OCI-M2 (cell line): ENCODE measurements at regions not wholly inside any gene's neighbourhood (a gene's known extent, or its start where the extent isn't known, plus 50 kb on each side); places are given as distances from the start of the nearest gene placed in this dataset.

ENCODE experiments used
- DNase-seq: peaks from one replicate; lab custom pipeline; 2025; ENCODE audit not compliant: unreplicated experiment; lab: John Stamatoyannopoulos, UW

- DNase-seq, result no peak
These were observed 79.7 kb upstream of the TRIB2 start for GRCh38 chr2:12636837-12637581.

GRCh38 chr2:12637754-12638153 lies 79.0 kb upstream of the TRIB2 start:
- DNase-seq, result no peak

GRCh38 chr2:12641441-12641840 lies 75.3 kb upstream of the TRIB2 start:
- DNase-seq, result no peak

GRCh38 chr2:12642332-12642731 lies 74.4 kb upstream of the TRIB2 start:
- no peak for DNase-seq

GRCh38 chr2:12642859-12643258 lies 73.9 kb upstream of the TRIB2 start:
- DNase-seq, result no peak

- DNase-seq, result no peak
These were observed 66.9 kb upstream of the TRIB2 start for GRCh38 chr2:12649602-12650400.

GRCh38 chr2:12651641-12652040 lies 65.1 kb upstream of the TRIB2 start:
- no peak for DNase-seq

GRCh38 chr2:12652723-12653122 lies 64.0 kb upstream of the TRIB2 start:
- DNase-seq, result no peak

GRCh38 chr2:12657560-12657959 lies 59.2 kb upstream of the TRIB2 start:
- no peak for DNase-seq

GRCh38 chr2:12658310-12658945 lies 58.3 kb upstream of the TRIB2 start:
- DNase-seq, result no peak

- DNase-seq, result no peak
These were observed 55.2 kb upstream of the TRIB2 start for GRCh38 chr2:12661489-12661888.

GRCh38 chr2:12663306-12664037 lies 53.3 kb upstream of the TRIB2 start:
- no peak for DNase-seq

GRCh38 chr2:12665334-12665733 lies 51.4 kb upstream of the TRIB2 start:
- no peak for DNase-seq

GRCh38 chr2:12666445-12666844 lies 50.3 kb upstream of the TRIB2 start:
- DNase-seq, result no peak
